ENCODE measurements at regions not wholly inside any gene's neighbourhood (a gene's known extent, or its start where the extent isn't known, plus 50 kb on each side); places are given as distances from the start of the nearest gene placed in this dataset.

DNA sequence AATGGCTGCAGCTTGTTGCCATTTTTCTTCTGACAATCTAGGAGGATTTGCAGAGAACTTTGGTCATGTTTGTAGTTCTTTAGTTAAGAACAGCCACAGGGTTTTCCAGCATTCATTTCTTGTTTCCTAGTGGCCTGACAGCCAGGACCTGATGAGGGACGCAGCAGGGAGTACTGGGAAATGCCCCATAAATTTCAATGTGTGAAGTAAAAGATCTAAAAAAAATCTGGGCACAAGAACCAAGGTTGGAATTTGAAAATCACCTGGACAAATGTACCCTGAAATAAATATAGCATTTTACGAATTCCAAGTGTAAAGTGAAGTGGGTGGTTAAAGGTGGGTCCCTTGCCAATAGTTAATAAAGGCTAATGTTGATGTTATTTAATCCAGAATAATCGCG is 195.0 kb downstream of the ZIC1 start:
- H3K9me3 ChIP-seq (ENCODE audit: low read length), result peaks cover 7% of the 10 kb centered on the region
- no peaks in the 10 kb centered on the region for H3K9me2 ChIP-seq (replicated peaks; ENCODE audit: insufficient read depth, low read length)
- H3K27ac ChIP-seq (ENCODE audit: low read length), result no peak overlapping the region
- H3K9ac ChIP-seq (ENCODE audit: low read length), result no peak overlapping the region
- H4K20me1 ChIP-seq (ENCODE audit: insufficient read depth, low read depth, low read length), result no peaks in the 10 kb centered on the region
- H3K36me3 ChIP-seq (ENCODE audit: insufficient read depth, low read length), result no peaks in the 10 kb centered on the region
- no peaks in the 10 kb centered on the region for H3K27me3 ChIP-seq (ENCODE audit: low read length)
- H3K4me2 ChIP-seq (ENCODE audit: low read depth, low read length, poor library complexity, severe bottlenecking), result no peak overlapping the region
- H3K4me3 ChIP-seq (ENCODE audit: low read length), result no peak overlapping the region
- H2AFZ ChIP-seq (ENCODE audit: low read length), result no peak overlapping the region
- H3K4me1 ChIP-seq (ENCODE audit: low read length), result no peaks in the 10 kb centered on the region
- no peak for DNase-seq
- H3K79me2 ChIP-seq (ENCODE audit: low read length), result no peaks in the 10 kb centered on the region

DNA sequence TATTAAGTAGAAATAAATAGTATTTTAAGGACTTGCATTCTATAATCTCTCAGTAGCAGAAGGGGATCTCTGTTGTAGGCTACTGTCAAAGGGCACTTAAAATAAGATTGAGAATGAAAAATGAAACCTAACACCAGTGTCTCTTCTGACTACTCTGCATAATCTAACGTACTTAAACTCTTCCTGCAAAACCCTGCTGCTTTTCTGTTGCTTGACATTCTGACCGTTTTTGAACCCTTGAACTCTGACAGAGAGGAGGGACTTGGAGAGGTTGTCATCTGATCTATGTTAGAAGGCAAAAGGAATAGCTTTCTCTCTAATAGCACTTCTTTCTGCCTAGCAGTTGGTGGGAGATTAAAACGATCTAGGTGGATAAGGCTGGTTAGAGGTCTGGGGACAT is 204.6 kb downstream of the ZIC1 start:
- Histone ChIP-seq H3K4me1 (ENCODE audit: low read length) (no peaks in the 10 kb centered on the region), H3K27ac (ENCODE audit: low read length) (no peak overlapping the region), H2AFZ (ENCODE audit: low read length) (no peak overlapping the region), H3K9me2 (replicated peaks; ENCODE audit: insufficient read depth, low read length) (no peaks in the 10 kb centered on the region), H3K4me3 (ENCODE audit: low read length) (no peak overlapping the region), H4K20me1 (ENCODE audit: insufficient read depth, low read depth, low read length) (no peaks in the 10 kb centered on the region), H3K9ac (ENCODE audit: low read length) (no peak overlapping the region), H3K27me3 (ENCODE audit: low read length) (no peaks in the 10 kb centered on the region), H3K36me3 (ENCODE audit: insufficient read depth, low read length) (no peaks in the 10 kb centered on the region), H3K9me3 (ENCODE audit: low read length) (peaks cover 3% of the 10 kb centered on the region; the same call in 1 of the 2 replicates), H3K4me2 (ENCODE audit: low read depth, low read length, poor library complexity, severe bottlenecking) (no peak overlapping the region), H3K79me2 (ENCODE audit: low read length) (no peaks in the 10 kb centered on the region)
- no peak for DNase-seq

DNA sequence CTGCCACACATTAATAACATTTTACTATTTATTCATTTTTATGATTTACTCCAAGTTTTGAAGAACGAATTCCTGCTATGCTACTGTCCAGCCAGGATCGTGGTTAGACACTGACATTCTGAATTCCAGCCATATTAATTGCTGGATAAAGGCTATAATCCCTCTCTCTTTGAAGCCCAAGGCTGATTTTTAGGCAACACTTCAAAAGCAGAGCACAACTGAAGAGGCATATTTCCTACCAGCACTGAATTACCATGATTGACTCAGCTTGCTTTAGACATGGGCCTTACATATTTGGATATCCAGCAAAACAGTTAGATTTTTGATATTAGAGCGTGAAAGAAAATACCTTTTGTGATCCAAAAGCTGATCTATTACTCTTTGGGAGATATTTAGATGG is 205.0 kb downstream of the ZIC1 start:
- Histone ChIP-seq H2AFZ (ENCODE audit: low read length) (no peak overlapping the region), H3K4me1 (ENCODE audit: low read length) (no peaks in the 10 kb centered on the region)

DNA sequence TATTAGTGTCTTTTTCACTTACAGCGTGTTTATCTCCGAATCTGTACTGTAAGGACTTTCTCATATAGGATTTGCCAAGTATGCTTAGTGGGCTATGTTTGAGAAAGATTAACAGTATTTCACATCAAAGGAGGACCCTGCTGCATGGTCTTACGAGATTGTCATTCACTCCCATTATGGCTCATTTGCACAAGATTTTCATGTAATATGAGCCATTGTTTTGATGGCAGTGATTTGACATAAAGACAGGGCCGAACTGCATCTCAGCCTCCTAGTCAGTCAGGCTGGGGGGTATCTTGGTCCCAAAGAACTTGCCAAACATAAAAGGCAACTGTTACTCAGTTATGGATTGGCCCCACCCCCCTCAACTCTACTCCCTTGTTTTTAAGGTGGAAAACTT is 205.9 kb downstream of the ZIC1 start:
- peaks cover 3% of the 10 kb centered on the region; the same call in 1 of the 2 replicates for H3K9me3 ChIP-seq (ENCODE audit: low read length)
- H2AFZ ChIP-seq (ENCODE audit: low read length), result no peak overlapping the region
- H3K79me2 ChIP-seq (ENCODE audit: low read length), result no peaks in the 10 kb centered on the region
- no peaks in the 10 kb centered on the region for H4K20me1 ChIP-seq (ENCODE audit: insufficient read depth, low read depth, low read length)
- no peak overlapping the region for H3K9ac ChIP-seq (ENCODE audit: low read length)
- H3K27ac ChIP-seq (ENCODE audit: low read length), result no peak overlapping the region
- no peaks in the 10 kb centered on the region for H3K4me1 ChIP-seq (ENCODE audit: low read length)
- no peak for DNase-seq
- no peaks in the 10 kb centered on the region for H3K27me3 ChIP-seq (ENCODE audit: low read length)
- H3K4me2 ChIP-seq (ENCODE audit: low read depth, low read length, poor library complexity, severe bottlenecking), result no peak overlapping the region
- H3K9me2 ChIP-seq (replicated peaks; ENCODE audit: insufficient read depth, low read length), result no peaks in the 10 kb centered on the region
- no peak overlapping the region for H3K4me3 ChIP-seq (ENCODE audit: low read length)
- H3K36me3 ChIP-seq (ENCODE audit: insufficient read depth, low read length), result no peaks in the 10 kb centered on the region

More for the DNA sequence above, 205.0 kb downstream of the ZIC1 start:
- Histone ChIP-seq H3K79me2 (ENCODE audit: low read length) (no peaks in the 10 kb centered on the region), H3K27me3 (ENCODE audit: low read length) (no peaks in the 10 kb centered on the region), H4K20me1 (ENCODE audit: insufficient read depth, low read depth, low read length) (no peaks in the 10 kb centered on the region), H3K4me3 (ENCODE audit: low read length) (no peak overlapping the region), H3K4me2 (ENCODE audit: low read depth, low read length, poor library complexity, severe bottlenecking) (no peak overlapping the region), H3K9me3 (ENCODE audit: low read length) (peaks cover 3% of the 10 kb centered on the region; the same call in 1 of the 2 replicates), H3K27ac (ENCODE audit: low read length) (no peak overlapping the region), H3K9me2 (replicated peaks; ENCODE audit: insufficient read depth, low read length) (no peaks in the 10 kb centered on the region), H3K9ac (ENCODE audit: low read length) (no peak overlapping the region), H3K36me3 (ENCODE audit: insufficient read depth, low read length) (no peaks in the 10 kb centered on the region)
- no peak for DNase-seq

DNA sequence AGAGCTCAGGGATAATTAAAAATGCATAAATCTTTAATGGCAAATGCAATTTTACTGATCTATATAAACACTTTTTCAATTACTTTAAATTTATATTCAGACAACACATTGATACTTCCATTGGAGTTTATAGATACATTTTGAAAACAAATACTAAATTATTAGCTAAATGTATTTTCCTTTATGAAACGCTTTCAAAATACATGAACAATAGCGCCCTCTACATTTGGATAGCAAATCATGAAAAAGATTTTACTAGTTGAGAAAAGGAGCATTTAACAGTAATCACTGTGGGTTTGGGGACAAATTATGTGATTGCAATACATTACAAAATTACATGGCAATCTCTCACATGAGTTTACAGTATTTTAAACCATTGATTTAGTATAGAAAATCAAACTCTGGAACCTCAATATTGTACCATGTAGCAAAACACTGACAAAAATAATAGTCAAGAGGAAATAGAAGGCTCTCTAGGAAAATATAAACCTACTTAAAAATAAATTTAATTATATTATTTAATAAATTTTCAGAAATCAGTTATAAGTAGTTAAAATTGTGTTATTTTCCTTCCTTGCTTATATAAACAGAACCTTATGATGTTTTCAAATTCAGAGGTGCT is 207.9 kb downstream of the ZIC1 start:
- Histone ChIP-seq H4K20me1 (ENCODE audit: insufficient read depth, low read depth, low read length) (no peaks in the 10 kb centered on the region), H3K4me1 (ENCODE audit: low read length) (no peaks in the 10 kb centered on the region), H3K36me3 (ENCODE audit: insufficient read depth, low read length) (no peaks in the 10 kb centered on the region), H3K4me2 (ENCODE audit: low read depth, low read length, poor library complexity, severe bottlenecking) (no peak overlapping the region), H3K79me2 (ENCODE audit: low read length) (no peaks in the 10 kb centered on the region), H3K9ac (ENCODE audit: low read length) (no peak overlapping the region), H3K9me2 (replicated peaks; ENCODE audit: insufficient read depth, low read length) (no peaks in the 10 kb centered on the region), H2AFZ (ENCODE audit: low read length) (no peak overlapping the region), H3K4me3 (ENCODE audit: low read length) (no peak overlapping the region), H3K27ac (ENCODE audit: low read length) (no peak overlapping the region), H3K27me3 (ENCODE audit: low read length) (no peaks in the 10 kb centered on the region), H3K9me3 (ENCODE audit: low read length) (peaks cover 3% of the 10 kb centered on the region; the same call in 1 of the 2 replicates)
- peak; percentile 52 for DNase-seq

DNA sequence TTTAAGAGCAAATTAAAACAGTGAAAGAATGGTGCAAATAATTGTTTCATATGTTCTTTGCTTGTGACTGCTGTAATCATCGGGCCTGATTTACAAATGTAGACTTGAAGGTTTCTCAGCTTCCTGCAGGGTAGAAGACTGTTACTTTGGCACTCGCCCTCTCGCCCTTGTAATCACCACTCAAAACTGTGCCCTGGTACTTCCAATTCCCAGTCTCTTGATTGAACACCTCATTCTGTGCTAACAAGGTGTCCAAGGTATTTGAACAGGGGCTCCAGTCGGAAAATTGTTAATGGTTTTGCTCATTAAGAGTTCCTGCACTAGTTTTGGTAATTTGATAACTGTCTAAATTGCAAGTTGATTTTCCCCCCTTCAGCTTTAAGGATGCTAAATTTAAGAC is 209.5 kb downstream of the ZIC1 start:
- Histone ChIP-seq H3K36me3 (ENCODE audit: insufficient read depth, low read length) (no peaks in the 10 kb centered on the region), H3K4me1 (ENCODE audit: low read length) (no peaks in the 10 kb centered on the region), H3K4me2 (ENCODE audit: low read depth, low read length, poor library complexity, severe bottlenecking) (no peak overlapping the region), H3K27ac (ENCODE audit: low read length) (no peak overlapping the region), H3K9me2 (replicated peaks; ENCODE audit: insufficient read depth, low read length) (no peaks in the 10 kb centered on the region), H2AFZ (ENCODE audit: low read length) (no peak overlapping the region), H4K20me1 (ENCODE audit: insufficient read depth, low read depth, low read length) (no peaks in the 10 kb centered on the region), H3K9ac (ENCODE audit: low read length) (no peak overlapping the region), H3K27me3 (ENCODE audit: low read length) (no peaks in the 10 kb centered on the region), H3K4me3 (ENCODE audit: low read length) (no peak overlapping the region), H3K79me2 (ENCODE audit: low read length) (no peaks in the 10 kb centered on the region), H3K9me3 (ENCODE audit: low read length) (peaks cover 3% of the 10 kb centered on the region; the same call in 1 of the 2 replicates)
- no peak for DNase-seq

DNA sequence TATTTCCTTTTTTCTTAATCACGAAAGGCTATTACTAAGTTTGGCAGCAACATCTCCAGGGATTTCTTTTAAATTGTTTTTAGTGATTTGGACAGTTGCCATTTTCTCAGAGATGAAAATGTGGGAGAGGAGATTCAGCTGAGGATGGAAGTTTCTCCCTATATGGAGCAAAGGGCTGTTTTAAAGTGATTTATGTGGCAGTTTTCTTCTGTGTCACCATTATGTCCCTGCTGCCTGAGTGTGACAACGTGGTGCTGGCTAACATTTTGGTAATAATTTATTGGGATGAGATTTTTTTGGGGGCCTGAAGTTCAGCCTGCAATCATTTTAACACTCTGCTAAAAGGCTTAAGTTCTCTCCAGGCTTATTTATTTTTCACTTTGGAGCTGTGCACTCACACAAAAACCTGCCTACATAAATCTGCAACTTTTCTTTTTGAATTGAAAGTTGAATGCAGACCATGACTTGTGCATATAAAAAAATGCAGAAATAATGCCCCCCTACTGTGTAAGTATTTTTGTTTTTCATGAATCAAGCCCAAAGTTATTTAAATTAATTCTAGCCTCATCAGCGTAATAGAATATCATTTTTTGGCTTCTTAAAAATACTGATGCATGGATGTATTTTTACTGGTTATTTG is 210.9 kb downstream of the ZIC1 start:
- no peak overlapping the region for H3K4me2 ChIP-seq (ENCODE audit: low read depth, low read length, poor library complexity, severe bottlenecking)
- H3K9ac ChIP-seq (ENCODE audit: low read length), result no peak overlapping the region
- H4K20me1 ChIP-seq (ENCODE audit: insufficient read depth, low read depth, low read length), result no peaks in the 10 kb centered on the region
- no peaks in the 10 kb centered on the region for H3K9me2 ChIP-seq (replicated peaks; ENCODE audit: insufficient read depth, low read length)
- H3K27ac ChIP-seq (ENCODE audit: low read length), result no peak overlapping the region
- H3K79me2 ChIP-seq (ENCODE audit: low read length), result no peaks in the 10 kb centered on the region
- H3K36me3 ChIP-seq (ENCODE audit: insufficient read depth, low read length), result no peaks in the 10 kb centered on the region
- DNase-seq, result no peak
- no peaks in the 10 kb centered on the region for H3K27me3 ChIP-seq (ENCODE audit: low read length)
- H3K9me3 ChIP-seq (ENCODE audit: low read length), result peaks cover under 1% of the 10 kb centered on the region; the same call in 1 of the 2 replicates
- H3K4me1 ChIP-seq (ENCODE audit: low read length), result no peaks in the 10 kb centered on the region
- H2AFZ ChIP-seq (ENCODE audit: low read length), result no peak overlapping the region
- H3K4me3 ChIP-seq (ENCODE audit: low read length), result no peak overlapping the region

DNA sequence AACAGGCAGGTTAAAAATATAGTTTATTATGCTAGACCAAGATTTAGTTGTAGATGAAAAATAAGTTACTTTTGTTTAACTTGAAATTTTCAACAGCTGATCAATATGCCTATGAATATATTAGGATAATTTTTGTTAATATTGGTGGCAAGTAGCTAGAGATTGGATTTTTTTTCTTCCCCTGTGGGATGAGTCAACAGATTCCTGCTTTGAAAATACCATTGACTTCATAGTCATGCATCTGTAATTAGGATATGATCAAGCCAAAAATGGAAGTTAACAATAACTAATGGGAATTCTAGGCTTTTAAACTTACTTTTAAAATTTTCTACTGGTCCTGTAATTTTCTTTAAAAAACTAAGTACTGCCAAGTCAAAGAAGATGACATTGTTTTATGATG is 211.7 kb downstream of the ZIC1 start:
- no peak overlapping the region for H2AFZ ChIP-seq (ENCODE audit: low read length)
- H3K4me3 ChIP-seq (ENCODE audit: low read length), result no peak overlapping the region
- DNase-seq, result no peak
- H3K27me3 ChIP-seq (ENCODE audit: low read length), result no peaks in the 10 kb centered on the region
- no peaks in the 10 kb centered on the region for H4K20me1 ChIP-seq (ENCODE audit: insufficient read depth, low read depth, low read length)
- no peaks in the 10 kb centered on the region for H3K4me1 ChIP-seq (ENCODE audit: low read length)
- no peak overlapping the region for H3K27ac ChIP-seq (ENCODE audit: low read length)
- no peak overlapping the region for H3K4me2 ChIP-seq (ENCODE audit: low read depth, low read length, poor library complexity, severe bottlenecking)
- H3K9ac ChIP-seq (ENCODE audit: low read length), result no peak overlapping the region
- H3K9me2 ChIP-seq (replicated peaks; ENCODE audit: insufficient read depth, low read length), result no peaks in the 10 kb centered on the region
- no peaks in the 10 kb centered on the region for H3K79me2 ChIP-seq (ENCODE audit: low read length)
- no peaks in the 10 kb centered on the region for H3K36me3 ChIP-seq (ENCODE audit: insufficient read depth, low read length)
- no peaks in the 10 kb centered on the region for H3K9me3 ChIP-seq (ENCODE audit: low read length)

All from Karpas-422 (cell line).